Ovary (tissue), 7 donors: ENCODE measurements at regions not wholly inside any gene's neighbourhood (a gene's known extent, or its start where the extent isn't known, plus 50 kb on each side); places are given as distances from the start of the nearest gene placed in this dataset.

Source experiments
- DNase-seq, 5 donors: peaks; one replicate each; pipeline ENCODE4 v3.0.0-alpha.2; 2019 to 2020
- H3K27ac ChIP-seq, 2 donors: fragments of 200-600 bp; one replicate each; pipeline versions ENCODE4 v1.5.1 to v1.8.0; 2019 to 2022
- H3K27me3 ChIP-seq: fragments of 200-600 bp; one replicate; pipeline ENCODE4 v1.8.0; 2022
- H3K36me3 ChIP-seq: fragments of 200-600 bp; sonication (generic); one replicate; pipeline ENCODE4 v1.5.1; 2019
- H3K4me1 ChIP-seq: one replicate; pipeline ENCODE4 v1.8.1; 2013; ENCODE audit warnings: mild to moderate bottlenecking, moderate library complexity; ENCODE audit not compliant: insufficient read depth
- H3K4me3 ChIP-seq: fragments of 200-600 bp; sonication (generic); one replicate; pipeline ENCODE4 v1.5.1; 2017
- H3K9me3 ChIP-seq, 2 donors: fragments of 200-600 bp in 1 of 2; sonication (generic) in 1 of 2; one replicate each; pipeline versions ENCODE4 v1.5.1 to v1.8.1; 2013 to 2019; ENCODE audit warnings: mild to moderate bottlenecking in 1 of 2, moderate library complexity in 1 of 2
- CTCF ChIP-seq, 3 donors: fragments of 450-650 bp in 2 of 3; fragments of 200-600 bp in 1 of 3; IDR thresholded peaks; one replicate each; pipeline versions ENCODE4 v1.5.1 to v1.8.0; 2016 to 2022; ENCODE audit warnings: antibody characterized with exemption in 3 of 3, mild to moderate bottlenecking in 1 of 3
- EP300 ChIP-seq: sonication (generic); formaldehyde crosslinking; IDR thresholded peaks from one replicate; pipeline ENCODE4 v1.6.1; 2017; ENCODE audit warnings: antibody characterized with exemption
- POLR2A ChIP-seq: fragments of 450-650 bp; IDR thresholded peaks from one replicate; pipeline ENCODE4 v1.6.1; 2017; ENCODE audit warnings: antibody characterized with exemption, mild to moderate bottlenecking, moderate library complexity
- WGBS, 3 donors: extraction: QIAGEN DNeasy Blood & Tissue Kit in 1 of 3; methylation state at CpG; one replicate each; pipeline versions ENCODE4 v1.1.5 to v1.1.7; 2013 to 2017; 5-methylcytosine and 5-hydroxymethylcytosine counted together
- intact Hi-C, 4 donors: fragments of 100-400 bp; cut with DNase I; formaldehyde crosslinking; loops; one replicate each; pipeline versions ENCODE4 v1.11.0 to v1.15.1; 2022 to 2023
- donor health status: DM: no; HTN: no; CAD: no; lungs with moderate emphysema.
- donor health status: DM: no; HTN: no; CAD: no.
- donor health status: Bipolar disorder and iron deficiency.
- donor health status: DM: no; HTN: no; CAD: no.
- donor health status: DM: yes; HTN: yes; CAD: no.

GRCh38 chr10:36880898-36881297, 244.5 kb upstream of the ANKRD30A start:
- 7 to 8% (median 7%) methylated on average over 5 of the region's 5 CpGs for WGBS, 3 donors
- Histone ChIP-seq H3K27ac (no peak overlapping the region), H3K4me1 (no peaks in the 10 kb centered on the region), H3K9me3 (no peaks in the 10 kb centered on the region), H3K36me3 (no peaks in the 10 kb centered on the region), H3K27me3 (no peaks in the 10 kb centered on the region), H3K4me3 (no peak overlapping the region)
- intact Hi-C loops, result no loop called here
- TF ChIP-seq POLR2A (no peak), CTCF (IDR thresholded peaks at IDR 0.05) (no peak), EP300 (no peak)
- no peak for DNase-seq

GRCh38 chr10:36872702-36873393, 252.6 kb upstream of the ANKRD30A start:
- TF ChIP-seq POLR2A (no peak), CTCF (IDR thresholded peaks at IDR 0.05) (no peak), EP300 (no peak)
- WGBS, 3 donors, result 68 to 71% (median 68%) methylated on average over 6 of the region's 6 CpGs
- intact Hi-C loops, result no loop called here
- Histone ChIP-seq H3K4me3 (no peak overlapping the region), H3K36me3 (no peaks in the 10 kb centered on the region), H3K27me3 (no peaks in the 10 kb centered on the region), H3K27ac (no peak overlapping the region), H3K4me1 (no peaks in the 10 kb centered on the region), H3K9me3 (no peaks in the 10 kb centered on the region)
- no peak for DNase-seq

GRCh38 chr10:36840788-36841187, 284.6 kb upstream of the ANKRD30A start:
- H3K27me3 ChIP-seq, result no peaks in the 10 kb centered on the region
- no peaks in the 10 kb centered on the region for H3K9me3 ChIP-seq
- DNase-seq, result no peak
- no peaks in the 10 kb centered on the region for H3K36me3 ChIP-seq
- no peak overlapping the region for H3K4me3 ChIP-seq
- TF ChIP-seq EP300, result no peak
- intact Hi-C loops, result no loop called here
- WGBS, 3 donors, result 11 to 18% (median 17%) methylated on average over 4 of the region's 4 CpGs
- H3K4me1 ChIP-seq, result no peaks in the 10 kb centered on the region
- H3K27ac ChIP-seq, result no peak overlapping the region

GRCh38 chr10:36837416-36837815, 288.0 kb upstream of the ANKRD30A start:
- no peaks in the 10 kb centered on the region for H3K36me3 ChIP-seq
- intact Hi-C loops, result no loop called here
- H3K27me3 ChIP-seq, result no peaks in the 10 kb centered on the region
- TF ChIP-seq EP300, result no peak
- H3K4me1 ChIP-seq, result no peaks in the 10 kb centered on the region
- no peak overlapping the region for H3K4me3 ChIP-seq
- DNase-seq, result no peak
- H3K9me3 ChIP-seq, result no peaks in the 10 kb centered on the region
- H3K27ac ChIP-seq, result no peak overlapping the region

- H3K4me1 ChIP-seq, result no peaks in the 10 kb centered on the region
- WGBS, 3 donors, result 93 to 95% (median 94%) methylated on average over 20 of the region's 20 CpGs
- TF ChIP-seq EP300 (no peak), POLR2A (no peak), CTCF (IDR thresholded peaks at IDR 0.05) (no peak)
- H3K9me3 ChIP-seq, result no peaks in the 10 kb centered on the region
- intact Hi-C loops, result no loop called here
- no peak for DNase-seq
- H3K36me3 ChIP-seq, result no peaks in the 10 kb centered on the region
- no peak overlapping the region for H3K27ac ChIP-seq
- no peak overlapping the region for H3K4me3 ChIP-seq
- no peaks in the 10 kb centered on the region for H3K27me3 ChIP-seq
Measured at GRCh38 chr10:36819781-36820180, 305.6 kb upstream of the ANKRD30A start.
